NCI-H2227 (cell line): ENCODE measurements at regions not wholly inside any gene's neighbourhood (a gene's known extent, or its start where the extent isn't known, plus 50 kb on each side); places are given as distances from the start of the nearest gene placed in this dataset.
A peak's percentile ranks its signal among the peaks of the same experiment; 100 is the strongest.
"Not testable (repeated sequence)": the region's sequence is repeated elsewhere in the genome, so short reads cannot be mapped to it uniquely, and the experiment has no call there.

Experiments
- DNase-seq: peaks from one replicate; lab custom pipeline; 2025; ENCODE audit not compliant: unreplicated experiment; lab: John Stamatoyannopoulos, UW

DNA sequence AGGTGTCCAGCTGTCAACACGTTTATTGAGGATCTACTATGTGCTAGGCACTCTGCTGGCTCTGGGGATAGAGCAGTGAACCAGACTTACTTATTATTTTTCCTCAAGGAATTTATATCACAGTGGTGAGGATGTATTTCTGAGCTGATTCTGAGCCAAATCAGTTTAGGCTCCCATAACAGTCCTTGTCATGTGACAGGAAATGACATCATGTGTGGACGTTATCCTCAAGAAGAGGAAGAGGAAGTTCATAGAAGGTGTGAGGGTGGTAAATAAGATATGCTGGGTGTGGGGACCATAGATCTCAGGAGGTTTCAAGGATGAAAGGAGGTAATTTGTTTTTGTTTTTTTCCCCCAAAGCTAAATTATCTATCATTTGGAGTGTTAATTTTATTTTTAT lies 873.5 kb upstream of the EEF2KMT start:
- DNase-seq: no peak

DNA sequence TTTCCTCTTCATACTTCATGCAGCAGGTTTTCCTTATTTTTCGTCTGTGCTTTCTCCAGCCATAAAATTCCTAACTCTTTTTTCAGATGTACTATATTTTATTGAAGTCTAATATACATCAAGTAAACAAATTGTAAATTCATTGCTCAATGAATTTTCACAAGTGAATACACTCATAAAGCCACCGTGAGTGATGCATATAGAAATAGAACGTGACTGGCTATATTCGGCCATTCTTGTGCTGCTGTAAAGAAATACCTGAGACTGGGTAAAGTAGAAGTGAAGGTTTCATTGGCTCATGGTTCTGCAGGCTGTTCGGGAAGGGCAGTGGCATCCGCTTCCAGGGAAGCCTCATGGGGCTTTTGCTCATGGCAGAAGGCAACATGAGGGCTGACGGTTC lies 868.4 kb upstream of the EEF2KMT start:
- no peak for DNase-seq

DNA sequence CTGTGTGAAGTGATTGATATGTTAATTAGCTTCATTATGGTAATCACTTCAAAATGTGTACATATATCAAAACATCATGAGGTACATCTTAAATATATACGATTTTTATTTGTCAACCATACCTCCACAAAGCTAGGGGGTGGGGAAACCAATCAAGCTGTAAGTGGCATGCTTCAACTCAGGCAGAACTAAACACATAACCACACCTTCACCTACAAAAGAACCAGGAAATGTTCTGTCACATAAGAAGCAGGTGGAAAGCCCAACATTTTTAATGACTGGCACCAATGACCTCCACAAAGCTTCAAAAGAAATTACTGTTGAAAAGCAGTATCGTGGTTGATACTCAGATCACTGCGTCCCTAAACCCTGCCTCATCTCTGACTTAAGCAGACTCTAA lies 867.7 kb upstream of the EEF2KMT start:
- no peak for DNase-seq

DNA sequence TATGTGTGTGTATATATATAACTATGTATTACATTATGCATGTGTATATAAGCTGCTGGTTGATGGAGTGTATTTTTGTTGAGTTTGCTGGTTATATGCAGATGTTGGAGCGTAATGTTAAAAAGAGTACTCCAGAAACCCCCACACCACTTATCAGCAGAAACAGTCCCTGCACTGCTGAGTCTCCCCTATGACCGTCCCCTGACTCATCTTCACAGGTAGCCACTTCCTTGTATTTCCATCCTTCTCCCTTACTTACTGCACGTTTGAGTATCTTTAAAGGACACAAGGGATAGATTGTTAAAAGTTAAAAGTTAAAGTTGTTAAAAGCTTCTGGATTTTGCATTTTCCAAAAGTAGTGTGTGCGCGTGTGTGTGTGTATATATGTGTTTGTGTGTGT lies 853.9 kb upstream of the EEF2KMT start:
- DNase-seq: no peak

DNA sequence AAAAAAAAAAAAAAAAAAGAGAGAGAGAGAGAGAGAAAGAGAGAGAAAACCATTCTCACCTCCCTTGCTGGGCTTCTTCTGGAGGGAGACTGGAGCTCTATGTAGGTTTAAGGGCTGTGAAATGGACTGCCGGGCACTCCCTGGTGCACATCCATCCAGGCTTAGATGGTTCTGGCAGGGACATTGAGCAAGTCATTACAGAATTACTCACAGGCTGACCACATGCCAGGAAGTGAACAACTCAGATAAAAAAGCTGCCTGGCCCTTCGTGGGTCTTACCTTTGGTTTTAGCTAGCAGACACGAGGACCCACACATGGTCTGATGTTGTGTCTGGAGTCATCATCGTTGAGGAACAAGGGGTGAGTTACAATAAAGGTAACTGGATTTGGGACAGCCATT lies 847.4 kb upstream of the EEF2KMT start:
- no peak for DNase-seq

DNA sequence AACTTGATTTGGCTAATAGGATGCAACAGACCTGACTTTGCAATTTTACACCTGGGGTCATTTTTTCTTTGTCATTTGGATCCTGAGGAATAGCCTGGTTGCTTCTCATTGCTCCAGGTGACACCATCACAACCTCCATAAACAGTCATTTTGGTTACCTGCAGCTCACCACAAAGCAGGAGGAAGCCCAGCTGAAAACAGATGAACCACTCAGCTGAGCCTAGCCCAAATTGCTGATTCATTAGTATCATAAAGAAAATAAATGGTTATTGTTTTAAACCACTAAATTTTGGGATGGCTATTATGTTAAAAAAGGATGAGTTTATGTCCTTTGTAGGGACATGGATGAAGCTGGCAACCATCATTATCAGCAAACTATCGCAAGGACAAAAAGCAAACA lies 841.0 kb upstream of the EEF2KMT start:
- no peak for DNase-seq

DNA sequence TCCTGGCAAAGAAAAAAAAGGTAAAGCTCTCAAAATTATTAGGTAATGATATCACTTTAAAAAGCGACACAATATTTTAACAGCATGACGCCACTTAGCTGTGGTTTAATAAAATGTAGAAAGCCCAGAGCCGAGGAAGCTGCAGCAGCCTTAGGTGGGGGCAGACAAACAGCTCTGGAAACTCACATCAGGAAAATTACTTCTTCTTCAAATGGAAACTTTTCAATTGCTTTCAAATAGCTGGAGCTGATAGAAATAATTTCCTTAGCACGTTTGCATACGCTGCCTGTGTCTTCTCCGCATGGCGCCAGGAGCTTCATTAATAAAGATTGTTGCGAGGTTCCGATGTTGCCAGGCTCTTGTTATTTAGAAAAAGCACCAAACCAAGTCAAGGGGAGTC lies 835.3 kb upstream of the EEF2KMT start:
- DNase-seq: peak; percentile 57

DNA sequence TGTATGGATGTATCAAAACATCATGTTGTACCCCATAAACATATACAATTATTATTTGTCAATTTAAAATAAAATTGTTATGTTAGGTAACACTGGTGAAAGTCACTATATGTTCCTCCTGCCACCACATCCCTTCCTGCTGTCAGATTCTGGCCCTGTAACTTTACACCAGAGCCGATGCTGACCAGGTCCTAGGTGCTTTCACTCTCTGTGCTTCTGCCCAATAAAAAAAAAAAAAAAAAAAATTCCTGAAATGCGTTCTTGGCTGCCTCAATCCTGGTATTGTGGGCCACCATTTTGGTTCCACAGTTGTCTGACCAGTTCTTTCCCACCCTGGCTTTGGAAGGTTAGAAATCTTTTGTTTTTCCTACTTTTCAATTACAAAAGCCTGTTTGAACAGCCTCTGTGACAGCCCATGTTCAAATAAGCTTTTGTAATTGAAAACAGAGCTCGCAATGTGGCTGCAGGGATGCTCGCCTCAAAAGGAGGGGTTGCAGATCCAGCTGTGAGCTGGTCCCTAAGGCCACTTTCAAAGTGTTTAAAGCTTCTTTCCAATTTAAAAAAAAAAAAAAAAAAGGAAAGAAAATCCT lies 831.0 kb upstream of the EEF2KMT start:
- no peak for DNase-seq

DNA sequence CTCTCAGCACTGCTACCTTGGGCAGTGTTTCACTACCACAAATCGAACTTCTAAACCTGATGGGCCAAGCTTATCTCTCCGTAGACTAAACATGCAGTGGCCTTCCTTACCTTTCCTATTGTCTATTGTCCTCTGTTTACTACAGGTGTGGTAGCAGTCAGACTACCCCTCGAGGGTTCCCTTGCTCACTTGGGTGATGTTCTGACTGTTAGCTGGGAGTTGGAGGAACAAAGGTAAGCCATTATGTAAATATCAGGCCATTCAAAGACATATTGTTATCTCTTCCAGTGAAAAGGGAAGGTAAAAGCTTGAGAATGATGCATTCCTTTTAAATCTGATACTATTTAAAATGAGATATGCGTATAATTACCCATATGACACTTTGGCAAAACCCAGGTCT lies 828.3 kb upstream of the EEF2KMT start:
- no peak for DNase-seq

DNA sequence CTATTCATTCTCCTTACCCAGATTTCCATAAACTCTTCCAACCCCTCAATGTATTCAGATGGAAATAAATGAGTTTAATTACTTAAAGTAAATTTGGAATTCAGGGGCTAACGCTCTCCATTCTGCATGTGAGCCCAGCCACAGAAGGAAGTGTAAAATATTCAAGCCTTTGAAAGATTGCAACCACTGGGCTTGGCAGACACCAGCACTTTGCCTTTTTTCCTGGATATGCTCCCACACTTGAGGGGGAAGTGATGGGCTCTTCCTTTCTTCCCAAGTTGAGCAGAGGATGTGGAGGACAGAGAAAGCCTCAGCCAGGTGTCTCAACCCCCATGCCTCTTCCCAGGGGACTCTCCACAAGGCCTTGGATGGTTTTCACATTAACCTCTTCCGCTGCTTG lies 825.1 kb upstream of the EEF2KMT start:
- no peak for DNase-seq

DNA sequence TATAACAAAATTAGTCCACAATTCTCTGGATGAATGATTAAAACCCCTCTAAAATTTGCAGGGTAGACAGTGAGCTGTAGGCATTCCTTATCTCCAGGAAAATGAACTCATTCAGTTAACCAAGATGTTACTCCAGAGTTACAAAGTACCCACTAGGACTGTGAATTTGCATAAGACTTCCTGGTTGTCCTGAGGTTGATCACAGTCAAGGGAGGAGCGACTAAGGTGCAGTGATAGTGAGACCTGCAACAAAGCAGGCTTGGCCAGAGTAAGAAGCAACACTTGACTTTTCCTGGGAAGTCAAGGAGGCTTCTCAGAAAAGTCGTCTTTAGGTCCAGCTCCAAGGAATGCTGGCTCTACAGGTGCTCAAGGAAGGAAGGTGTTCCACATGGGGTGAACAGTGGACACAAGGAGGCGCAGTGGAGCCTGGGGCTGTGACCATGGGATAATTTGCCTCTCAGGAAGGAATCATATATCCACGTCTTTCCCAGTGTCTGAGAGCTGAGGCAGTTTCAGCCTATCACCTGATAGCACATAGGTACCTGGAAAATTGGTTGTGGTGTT lies 821.1 kb upstream of the EEF2KMT start:
- DNase-seq: no peak

DNA sequence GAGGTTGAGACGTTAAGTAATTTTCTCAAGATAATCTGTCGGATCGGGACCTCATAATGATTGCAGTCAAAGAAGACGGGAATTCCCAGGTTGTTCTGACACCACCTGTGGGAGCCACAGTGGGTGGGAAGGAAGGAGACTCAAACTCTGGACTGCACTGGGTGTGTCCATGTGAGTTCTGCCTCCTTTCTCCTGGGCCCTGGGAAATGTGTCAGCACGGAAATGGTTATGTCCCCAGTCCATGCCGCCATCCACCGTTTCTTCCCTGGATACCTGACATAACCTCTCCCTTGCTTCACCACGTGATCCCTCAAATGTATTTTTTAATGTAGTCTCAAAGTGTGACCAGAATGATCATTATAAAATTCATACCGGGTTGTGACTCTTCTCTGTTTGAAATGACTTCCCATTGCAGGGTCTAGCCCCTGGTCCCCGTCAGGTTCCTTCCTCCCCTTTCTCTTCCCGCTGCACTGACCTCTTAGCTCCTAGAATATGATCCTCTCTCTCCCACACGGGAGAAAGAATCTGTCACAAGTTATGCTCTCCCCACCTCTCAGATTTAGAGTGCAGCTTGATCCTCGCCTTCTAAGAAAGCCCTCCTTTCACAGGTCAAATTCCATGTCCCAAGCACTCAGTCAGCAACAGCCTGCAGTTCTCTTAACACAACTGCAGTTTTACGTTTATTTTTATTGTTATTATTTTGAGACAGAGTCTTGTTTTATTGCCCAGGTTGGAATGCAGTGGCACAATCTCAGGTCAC lies 820.0 kb upstream of the EEF2KMT start:
- DNase-seq: no peak

DNA sequence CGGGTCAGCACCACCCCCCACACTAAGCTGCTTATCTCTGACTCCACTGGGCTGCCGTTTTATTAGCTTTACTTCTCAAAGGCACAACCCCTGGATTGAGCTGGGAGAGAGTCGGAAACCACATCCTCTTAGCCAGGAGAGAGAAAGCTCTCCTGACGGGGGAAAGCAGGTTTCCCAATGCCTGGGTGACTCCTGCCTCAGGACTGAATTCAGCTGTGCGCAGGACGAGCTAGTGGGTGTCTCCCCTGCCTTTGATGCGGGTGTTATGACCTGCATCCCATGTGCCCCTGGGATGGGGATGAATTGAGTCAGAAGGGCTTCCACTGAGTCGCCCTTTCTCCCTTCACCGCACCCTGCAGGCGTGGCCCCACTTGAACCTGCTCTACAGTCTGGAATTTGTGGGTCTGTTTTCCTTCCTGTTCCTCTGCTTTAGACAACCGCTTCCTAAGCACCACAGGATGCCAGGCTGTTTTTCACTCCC lies 819.2 kb upstream of the EEF2KMT start:
- DNase-seq: peak; percentile 31

DNA sequence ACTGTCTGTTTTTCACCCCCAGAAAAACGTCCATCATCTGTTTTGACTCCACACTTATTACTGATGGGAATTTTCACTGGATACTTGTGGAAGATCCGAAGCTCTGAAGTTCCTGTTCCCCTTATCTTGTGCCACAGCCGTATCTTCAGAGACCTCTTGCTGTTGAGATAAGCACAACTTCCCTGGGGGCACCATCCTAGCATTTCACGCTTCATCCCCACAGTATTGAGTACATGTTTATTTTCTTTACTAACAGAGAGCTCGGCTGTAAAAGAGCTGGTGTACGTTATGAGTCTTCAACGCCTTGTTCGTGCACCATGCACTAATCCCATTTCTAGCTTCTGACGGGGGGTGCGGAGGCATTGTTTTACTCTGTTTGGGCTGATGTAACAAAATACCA lies 813.6 kb upstream of the EEF2KMT start:
- DNase-seq: no peak

DNA sequence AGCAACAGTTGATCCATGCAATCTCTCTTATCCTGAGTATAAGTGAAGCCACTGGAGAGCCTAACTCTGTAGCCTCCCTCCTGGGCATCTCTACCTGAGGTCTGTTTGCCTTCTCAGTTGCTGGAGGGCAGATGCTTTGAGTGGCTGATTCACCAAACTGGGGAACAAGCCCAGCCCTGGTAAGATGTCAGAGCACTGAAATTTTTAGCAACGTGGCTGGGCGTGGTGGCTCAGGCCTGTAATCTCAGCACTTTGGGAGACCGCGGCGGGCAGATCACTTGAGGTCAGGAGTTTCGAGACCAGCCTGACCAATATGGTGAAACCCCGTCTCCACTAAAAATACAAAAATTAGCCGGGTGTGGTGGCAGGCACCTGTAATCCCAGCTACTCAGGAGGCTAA lies 812.0 kb upstream of the EEF2KMT start:
- DNase-seq: not testable (repeated sequence)

DNA sequence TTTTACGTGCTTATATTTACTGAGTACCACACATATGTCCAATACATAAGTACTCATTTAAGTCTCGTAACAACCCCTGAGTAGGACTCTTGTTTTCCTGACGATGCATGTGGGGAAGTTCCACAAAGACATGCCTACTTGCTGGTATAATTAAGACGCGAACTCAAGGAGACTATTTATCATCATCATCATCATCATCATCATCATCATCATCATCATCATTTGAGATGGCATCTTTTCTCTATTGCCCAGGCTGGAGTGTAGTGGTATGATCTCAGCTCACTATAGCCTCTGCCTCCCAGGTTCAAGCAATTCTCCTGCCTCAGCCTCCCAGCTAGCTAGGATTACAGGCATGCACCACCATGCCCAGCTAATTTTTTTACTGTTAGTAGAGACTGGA lies 809.9 kb upstream of the EEF2KMT start:
- no peak for DNase-seq

DNA sequence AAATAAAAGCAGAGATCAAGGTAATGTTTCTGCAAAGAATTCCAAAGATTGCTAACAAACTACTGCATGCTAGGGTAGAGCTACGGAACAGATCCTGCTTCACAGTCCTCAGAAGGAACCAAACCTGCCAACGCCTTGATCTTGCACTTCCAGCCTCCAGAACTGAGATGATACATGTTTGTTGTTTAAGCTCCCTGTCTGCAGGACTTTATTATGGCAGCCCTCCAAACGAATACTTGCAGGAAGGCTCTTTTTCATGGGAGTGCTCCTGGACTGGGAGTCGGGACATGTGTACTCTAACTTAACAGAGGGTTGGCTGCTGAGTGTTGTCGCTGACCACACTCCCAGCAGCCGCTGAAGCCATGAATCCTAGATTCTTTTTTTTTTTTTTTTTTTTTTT lies 808.8 kb upstream of the EEF2KMT start:
- DNase-seq: no peak

DNA sequence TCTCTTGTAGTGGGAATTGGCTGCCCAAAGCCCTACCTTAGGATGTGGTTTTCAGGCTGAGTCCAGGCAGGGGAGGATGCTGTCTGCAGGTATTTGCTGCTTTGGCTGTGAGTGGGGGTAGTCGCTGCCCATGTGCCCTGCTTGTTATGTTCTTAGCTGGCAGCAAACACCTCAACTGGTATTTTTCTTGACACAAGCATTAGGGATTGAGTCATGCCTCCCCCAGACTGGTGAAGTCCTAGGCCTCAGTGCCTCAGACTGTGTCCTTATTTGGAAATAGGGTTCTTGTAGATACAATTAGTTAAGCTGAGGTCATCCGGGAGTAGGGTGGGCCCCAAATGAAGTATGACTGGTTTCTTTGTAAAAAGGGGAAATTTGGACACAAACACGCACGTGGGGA lies 808.3 kb upstream of the EEF2KMT start:
- no peak for DNase-seq

DNA sequence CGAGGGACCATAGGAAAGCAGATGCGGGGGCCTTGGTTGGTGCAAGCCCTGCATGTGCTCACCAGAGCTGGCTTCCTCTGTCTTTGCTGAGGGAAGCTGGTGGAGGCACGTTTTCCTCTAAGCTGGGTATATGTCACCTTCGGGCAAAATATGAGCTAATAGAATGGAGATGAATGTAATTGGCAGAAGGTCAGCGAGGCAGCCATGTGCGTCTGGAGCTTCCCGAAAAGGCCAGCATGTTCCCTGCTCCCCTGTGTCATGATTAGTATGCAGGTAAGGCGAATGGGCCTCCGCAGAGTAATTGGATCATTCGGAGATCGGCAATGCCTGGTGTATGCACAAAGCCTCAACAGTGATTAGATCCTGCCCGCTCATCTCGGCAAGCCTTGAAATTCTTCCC lies 806.2 kb upstream of the EEF2KMT start:
- DNase-seq: no peak

DNA sequence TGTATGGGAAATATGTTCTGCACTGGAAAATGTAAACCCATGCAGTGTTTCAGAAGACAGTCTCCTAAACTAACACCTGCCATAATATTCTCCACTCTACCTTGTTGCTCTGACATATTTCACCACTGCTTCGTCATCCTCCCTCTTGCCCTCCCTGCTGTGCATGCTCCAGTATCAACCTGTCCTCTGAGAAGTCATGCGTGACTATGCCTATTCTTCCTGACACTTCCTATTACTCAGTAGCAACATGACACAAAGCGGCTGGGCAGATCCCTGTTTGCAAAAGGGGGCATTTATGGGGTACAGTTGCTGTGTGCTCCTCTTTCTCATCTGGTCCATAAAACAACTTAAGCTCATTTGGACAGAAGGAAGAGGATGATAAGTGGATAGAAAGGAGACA lies 805.6 kb upstream of the EEF2KMT start:
- no peak for DNase-seq

DNA sequence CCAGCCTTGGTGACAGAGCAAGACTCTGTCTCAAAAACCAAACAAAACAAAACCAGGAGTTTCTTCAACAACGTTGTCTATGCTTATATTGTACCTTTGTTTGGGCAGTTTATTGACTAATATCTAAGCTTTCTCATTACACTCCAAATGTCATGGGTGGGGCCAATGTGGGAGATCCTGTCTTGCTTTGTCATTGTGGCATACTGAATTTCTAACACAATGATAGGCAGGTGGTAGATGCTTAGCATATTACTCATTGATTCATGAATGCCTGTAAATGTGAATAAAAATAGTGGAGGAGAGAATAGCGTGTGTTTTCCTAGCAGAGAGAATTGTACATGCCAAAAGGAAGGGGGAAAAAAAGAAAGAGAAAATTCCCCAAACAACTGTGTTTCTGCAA lies 802.5 kb upstream of the EEF2KMT start:
- DNase-seq: no peak

DNA sequence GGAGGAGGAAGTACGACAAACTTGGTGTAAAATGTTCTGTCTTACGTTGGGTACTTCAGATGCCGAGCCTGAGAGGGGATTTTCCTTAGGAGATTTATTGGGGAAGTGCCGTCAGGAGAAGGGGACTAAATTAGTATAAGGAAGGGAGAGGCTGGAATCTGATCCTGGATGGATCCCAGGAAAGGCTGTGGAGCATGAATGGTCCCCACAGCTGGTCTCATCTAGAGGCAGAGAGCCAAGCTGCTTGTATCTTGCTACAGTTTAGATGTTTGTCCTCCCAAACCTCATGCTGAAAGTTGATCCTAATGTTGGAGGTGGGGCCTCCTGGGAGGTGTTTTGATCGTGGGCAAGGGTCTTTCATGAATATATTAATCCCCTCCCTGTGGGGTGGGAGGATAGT lies 798.4 kb upstream of the EEF2KMT start:
- no peak for DNase-seq

DNA sequence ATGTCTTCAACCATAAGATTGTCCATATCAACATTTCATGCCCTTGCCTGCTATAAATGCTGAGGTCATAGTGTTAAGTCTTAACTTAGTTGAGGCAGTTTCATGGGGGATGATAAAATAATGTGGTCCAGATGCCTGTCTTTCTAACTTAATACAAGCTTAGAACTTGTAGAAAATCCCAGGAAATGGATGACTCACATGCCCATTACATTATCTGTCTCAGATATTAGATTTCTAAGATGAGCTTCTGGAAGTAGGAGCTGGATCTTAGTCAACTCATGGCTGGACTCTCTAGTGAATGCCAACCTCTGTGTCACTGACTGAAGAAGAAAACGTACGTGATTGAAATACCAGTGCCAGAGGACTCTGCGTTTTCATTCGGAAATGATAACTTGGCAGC lies 797.5 kb upstream of the EEF2KMT start:
- no peak for DNase-seq
